Lower lobe of right lung (tissue), 2 donors: ENCODE measurements at regions not wholly inside any gene's neighbourhood (a gene's known extent, or its start where the extent isn't known, plus 50 kb on each side); places are given as distances from the start of the nearest gene placed in this dataset.

Experiments
- ATAC-seq, 2 donors: fragments of 200-7000 bp; cut with Tn5 transposase; one replicate each; pipeline ENCODE4 v1.9.1; 2020 to 2022; ENCODE audit warnings: mild to moderate bottlenecking in 2 of 2, moderate library complexity in 2 of 2
- DNase-seq: peaks from one replicate; pipeline ENCODE4 v3.0.0-alpha.2; 2020
- H3K27ac ChIP-seq: fragments of 200-600 bp; one replicate; pipeline ENCODE4 v1.8.0; 2022
- H3K27me3 ChIP-seq: fragments of 200-600 bp; one replicate; pipeline ENCODE4 v1.8.0; 2022; ENCODE audit warnings: low read depth
- H3K36me3 ChIP-seq: fragments of 200-600 bp; one replicate; pipeline ENCODE4 v1.8.0; 2022; ENCODE audit warnings: mild to moderate bottlenecking
- H3K4me1 ChIP-seq: fragments of 200-600 bp; one replicate; pipeline ENCODE4 v1.8.0; 2022
- H3K4me3 ChIP-seq: fragments of 200-600 bp; one replicate; pipeline ENCODE4 v1.8.0; 2022; ENCODE audit warnings: mild to moderate bottlenecking
- H3K9me3 ChIP-seq: fragments of 200-600 bp; one replicate; pipeline ENCODE4 v1.8.0; 2022
- intact Hi-C: fragments of 100-400 bp; cut with DNase I; formaldehyde crosslinking; loops from one replicate; pipeline ENCODE4 v1.11.0; 2022
- TF ChIP-seq, protein P1 (sequence below): fragments of 200-600 bp; IDR thresholded peaks from one replicate; pipeline ENCODE4 v1.8.0; 2022; ENCODE audit warnings: antibody characterized with exemption, mild to moderate bottlenecking
- donor health status: DM: no; HTN: yes; CAD: no; lungs with severe emphysema.

DNA sequence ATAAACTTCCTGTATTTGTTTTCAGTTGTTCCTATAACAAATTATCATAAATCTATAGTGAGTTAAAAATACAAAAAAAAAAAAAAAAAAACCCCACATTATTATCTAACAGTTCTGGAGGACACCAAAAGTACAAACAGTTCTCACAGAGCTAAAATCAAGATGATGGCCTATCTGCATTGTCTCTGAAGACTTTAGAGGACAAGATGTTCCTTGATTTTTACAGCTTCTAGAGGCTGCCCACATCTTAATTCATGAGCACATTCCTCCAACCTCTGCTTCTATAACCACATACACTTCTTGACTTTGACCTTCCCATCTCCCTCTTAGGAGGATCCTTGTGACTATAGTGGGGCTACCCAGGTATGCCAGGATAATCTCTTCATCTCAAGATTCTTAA is 806.1 kb downstream of the LTN1 start:
- H3K27me3 ChIP-seq: no peaks in the 10 kb centered on the region
- H3K36me3 ChIP-seq: no peaks in the 10 kb centered on the region
- intact Hi-C loops: no loop called here
- TF ChIP-seq, protein P1, sequence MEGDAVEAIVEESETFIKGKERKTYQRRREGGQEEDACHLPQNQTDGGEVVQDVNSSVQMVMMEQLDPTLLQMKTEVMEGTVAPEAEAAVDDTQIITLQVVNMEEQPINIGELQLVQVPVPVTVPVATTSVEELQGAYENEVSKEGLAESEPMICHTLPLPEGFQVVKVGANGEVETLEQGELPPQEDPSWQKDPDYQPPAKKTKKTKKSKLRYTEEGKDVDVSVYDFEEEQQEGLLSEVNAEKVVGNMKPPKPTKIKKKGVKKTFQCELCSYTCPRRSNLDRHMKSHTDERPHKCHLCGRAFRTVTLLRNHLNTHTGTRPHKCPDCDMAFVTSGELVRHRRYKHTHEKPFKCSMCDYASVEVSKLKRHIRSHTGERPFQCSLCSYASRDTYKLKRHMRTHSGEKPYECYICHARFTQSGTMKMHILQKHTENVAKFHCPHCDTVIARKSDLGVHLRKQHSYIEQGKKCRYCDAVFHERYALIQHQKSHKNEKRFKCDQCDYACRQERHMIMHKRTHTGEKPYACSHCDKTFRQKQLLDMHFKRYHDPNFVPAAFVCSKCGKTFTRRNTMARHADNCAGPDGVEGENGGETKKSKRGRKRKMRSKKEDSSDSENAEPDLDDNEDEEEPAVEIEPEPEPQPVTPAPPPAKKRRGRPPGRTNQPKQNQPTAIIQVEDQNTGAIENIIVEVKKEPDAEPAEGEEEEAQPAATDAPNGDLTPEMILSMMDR: no peak
- no peak overlapping the region for H3K4me3 ChIP-seq
- no peaks in the 10 kb centered on the region for H3K4me1 ChIP-seq
- DNase-seq: no peak
- H3K27ac ChIP-seq: no peak overlapping the region
- peaks cover 5% of the 10 kb centered on the region for H3K9me3 ChIP-seq
- no peak for ATAC-seq

DNA sequence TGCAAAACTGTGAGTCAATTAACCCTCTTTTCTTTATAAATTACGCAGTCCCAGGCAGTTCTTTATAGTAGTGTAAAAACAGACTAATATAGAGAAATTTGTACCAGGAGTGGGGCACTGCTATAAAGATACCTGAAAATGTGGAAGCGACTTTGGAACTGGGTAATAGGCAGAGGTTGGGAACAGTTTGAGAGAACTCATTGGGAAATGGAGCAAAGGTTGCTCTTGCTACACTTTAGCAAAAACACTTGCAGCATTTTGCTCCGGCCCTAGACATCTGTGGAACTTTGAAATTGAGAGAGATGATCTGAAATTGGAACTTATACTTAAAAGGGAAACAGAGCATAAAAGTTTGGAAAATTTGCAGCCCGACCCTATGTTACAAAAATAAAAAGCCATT is 810.9 kb downstream of the LTN1 start:
- intact Hi-C loops: no loop called here
- no peaks in the 10 kb centered on the region for H3K27me3 ChIP-seq
- H3K9me3 ChIP-seq: peaks cover 5% of the 10 kb centered on the region
- H3K4me3 ChIP-seq: no peak overlapping the region
- ATAC-seq: no peak
- no peak for DNase-seq
- TF ChIP-seq, protein P1: no peak
- no peak overlapping the region for H3K27ac ChIP-seq
- H3K36me3 ChIP-seq: no peaks in the 10 kb centered on the region
- no peaks in the 10 kb centered on the region for H3K4me1 ChIP-seq

DNA sequence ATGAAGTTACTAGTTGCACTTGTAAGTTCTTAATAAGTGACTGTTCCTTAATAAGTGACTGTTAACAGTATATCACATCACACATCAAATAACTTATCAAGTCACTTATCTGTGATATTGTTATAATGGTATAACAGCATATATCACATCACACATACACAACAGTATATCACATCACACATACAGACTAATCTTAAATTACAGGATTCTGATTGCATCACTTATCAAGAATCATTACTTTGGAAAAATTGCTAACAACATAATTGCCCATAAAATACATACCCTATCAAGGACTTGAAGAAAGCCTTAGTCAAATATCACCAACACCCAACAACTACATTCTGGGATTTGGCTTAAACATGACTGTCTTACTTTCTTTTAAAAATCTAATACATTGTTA is 813.5 kb downstream of the LTN1 start:
- no peak for DNase-seq
- intact Hi-C loops: no loop called here

DNA sequence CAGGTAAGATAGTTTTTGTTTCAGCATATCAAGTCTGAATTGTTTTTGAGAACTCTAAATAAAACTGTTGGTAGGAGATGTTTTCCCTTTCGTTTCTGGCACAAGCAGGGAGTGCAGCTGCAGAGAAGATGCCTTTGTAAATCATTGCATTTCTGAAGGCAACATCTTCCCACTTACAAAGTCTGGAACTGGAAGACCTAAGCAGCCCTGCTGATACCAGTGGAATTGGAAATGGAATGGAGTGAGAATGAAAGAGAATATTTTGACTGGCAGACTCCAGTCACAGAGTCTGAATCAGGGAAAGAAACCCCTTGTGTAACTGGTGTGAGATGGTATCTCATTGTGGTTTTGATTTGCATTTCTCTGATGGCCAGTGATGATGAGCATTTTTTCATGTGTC is 815.6 kb downstream of the LTN1 start:
- no peaks in the 10 kb centered on the region for H3K27me3 ChIP-seq
- DNase-seq: no peak

More for the DNA sequence above, 813.5 kb downstream of the LTN1 start:
- Histone ChIP-seq H3K36me3 (no peaks in the 10 kb centered on the region), H3K4me1 (no peaks in the 10 kb centered on the region), H3K9me3 (peaks cover 5% of the 10 kb centered on the region), H3K4me3 (no peak overlapping the region), H3K27ac (no peak overlapping the region), H3K27me3 (no peaks in the 10 kb centered on the region)
- TF ChIP-seq, protein P1: no peak
- no peak for ATAC-seq

DNA sequence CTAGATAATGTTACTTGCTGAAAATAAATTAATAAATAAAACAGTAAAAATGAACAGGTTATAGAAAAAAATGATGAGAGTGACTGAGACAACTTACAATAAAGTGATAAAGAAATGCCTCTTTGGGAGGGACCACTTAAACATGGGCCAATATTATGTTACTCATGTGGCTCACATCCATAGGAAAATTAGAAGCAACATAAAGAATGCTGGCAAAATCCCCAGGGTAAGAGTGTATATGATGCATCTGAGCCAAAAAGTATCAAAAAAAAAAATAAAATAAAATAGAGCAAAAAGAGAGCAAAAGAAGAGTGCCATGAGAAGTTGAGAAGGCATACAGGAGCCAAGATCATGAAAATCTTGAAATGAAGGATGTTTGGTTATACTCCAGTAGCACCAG is 818.0 kb downstream of the LTN1 start:
- Histone ChIP-seq H3K27ac (no peak overlapping the region), H3K4me3 (no peak overlapping the region), H3K9me3 (no peaks in the 10 kb centered on the region), H3K27me3 (no peaks in the 10 kb centered on the region), H3K4me1 (no peaks in the 10 kb centered on the region), H3K36me3 (no peaks in the 10 kb centered on the region)
- intact Hi-C loops: no loop called here
- DNase-seq (no peak), ATAC-seq (no peak)
- TF ChIP-seq, protein P1: no peak

More for the DNA sequence above, 815.6 kb downstream of the LTN1 start:
- Histone ChIP-seq H3K36me3 (no peaks in the 10 kb centered on the region), H3K27ac (no peak overlapping the region), H3K4me1 (no peaks in the 10 kb centered on the region), H3K4me3 (no peak overlapping the region), H3K9me3 (peaks cover 2% of the 10 kb centered on the region)
- TF ChIP-seq, protein P1: no peak
- intact Hi-C loops: no loop called here
- ATAC-seq: no peak

DNA sequence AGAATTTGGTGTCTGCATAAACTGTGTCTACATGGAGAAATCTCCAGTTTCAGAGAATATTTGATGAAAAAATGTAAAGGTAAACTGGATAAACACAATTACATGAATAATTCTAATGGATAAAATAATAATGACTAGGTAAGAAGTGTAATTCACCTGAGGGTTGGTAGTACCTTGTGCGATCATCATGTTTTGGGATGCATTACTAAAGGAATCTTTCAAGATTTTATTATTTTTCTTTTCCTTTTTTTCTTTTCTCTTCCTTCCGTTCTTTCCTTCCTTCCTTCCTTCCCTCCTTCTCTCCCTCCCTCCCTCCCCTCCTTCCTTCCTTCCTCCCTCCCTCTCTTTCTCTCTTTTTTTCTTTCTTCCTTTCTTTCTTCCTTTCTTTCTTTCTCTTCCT is 818.7 kb downstream of the LTN1 start:
- no peak for DNase-seq
- Histone ChIP-seq H3K27me3 (no peaks in the 10 kb centered on the region), H3K4me3 (no peak overlapping the region), H3K9me3 (no peaks in the 10 kb centered on the region), H3K27ac (no peak overlapping the region), H3K36me3 (no peaks in the 10 kb centered on the region), H3K4me1 (no peaks in the 10 kb centered on the region)
- TF ChIP-seq, protein P1: no peak
- no peak for ATAC-seq
- intact Hi-C loops: no loop called here
